Neural cell (in vitro differentiated cells): ENCODE measurements at regions not wholly inside any gene's neighbourhood (a gene's known extent, or its start where the extent isn't known, plus 50 kb on each side); places are given as distances from the start of the nearest gene placed in this dataset.

ENCODE experiments used
- H2AFZ ChIP-seq: fragments of 200-600, 300-800 bp; sonication (generic), shearing (Covaris generic); 2 replicates; pipeline ENCODE4 v1.6.0; 2014; ENCODE audit warnings: low read depth, mild to moderate bottlenecking, antibody characterized with exemption, low read length, moderate library complexity
- H3F3A ChIP-seq: fragments of 200-600 bp; shearing (Covaris generic); 2 replicates; pipeline ENCODE4 v1.6.1; 2016; ENCODE audit warnings: mild to moderate bottlenecking, moderate library complexity, mixed read lengths, antibody characterized with exemption, low read length; ENCODE audit not compliant: insufficient read depth, poor library complexity, severe bottlenecking
- H3K27ac ChIP-seq: fragments of 200-600, 300-800 bp; sonication (generic), shearing (Covaris generic); 2 replicates; pipeline ENCODE4 v1.5.1; 2014; ENCODE audit warnings: mild to moderate bottlenecking, low read length, moderate library complexity
- H3K27me3 ChIP-seq: fragments of 300-800, 200-600 bp; sonication (generic), shearing (Covaris generic); 2 replicates; pipeline ENCODE4 v1.6.0; 2014; ENCODE audit warnings: mild to moderate bottlenecking, low read depth, low read length, moderate library complexity; ENCODE audit not compliant: insufficient read depth
- H3K36me3 ChIP-seq: fragments of 300-800, 200-600 bp; sonication (generic), shearing (Covaris generic); 2 replicates; pipeline ENCODE4 v1.5.1; 2014; ENCODE audit warnings: mild to moderate bottlenecking, antibody characterized with exemption, low read length, moderate library complexity; ENCODE audit not compliant: insufficient read depth
- H3K4me2 ChIP-seq: fragments of 300-800, 200-600 bp; sonication (generic), shearing (Covaris generic); 2 replicates; pipeline ENCODE4 v1.6.0; 2014; ENCODE audit warnings: mild to moderate bottlenecking, low read length
- H3K4me3 ChIP-seq: fragments of 300-800, 200-600 bp; sonication (generic), shearing (Covaris generic); 2 replicates; pipeline ENCODE4 v1.5.1; 2014; ENCODE audit warnings: mild to moderate bottlenecking, low read length, moderate library complexity
- H3K79me2 ChIP-seq: fragments of 200-600 bp; shearing (Covaris generic); replicated peaks from 2 replicates; pipeline ENCODE4 v1.6.0; 2014; ENCODE audit warnings: mild to moderate bottlenecking, low read length, moderate library complexity; ENCODE audit not compliant: insufficient read depth
- H3K9ac ChIP-seq: fragments of 300-800, 200-600 bp; sonication (generic), shearing (Covaris generic); 2 replicates; pipeline ENCODE4 v1.6.1; 2016; ENCODE audit warnings: mild to moderate bottlenecking, low read length, mixed read lengths
- H3K9me2 ChIP-seq: fragments of 200-600 bp; shearing (Covaris generic); 2 replicates; pipeline ENCODE4 v1.6.1; 2016; ENCODE audit warnings: mild to moderate bottlenecking, low read length, mixed read lengths; ENCODE audit not compliant: insufficient read depth
- H3K9me3 ChIP-seq: fragments of 200-600, 300-800 bp; sonication (generic), shearing (Covaris generic); 2 replicates; pipeline ENCODE4 v1.6.1; 2016; ENCODE audit warnings: mild to moderate bottlenecking, mixed run types, low read length, moderate library complexity, mixed read lengths
- H4K20me1 ChIP-seq: fragments of 200-600 bp; shearing (Covaris generic); 2 replicates; pipeline ENCODE4 v1.6.1; 2016; ENCODE audit warnings: mild to moderate bottlenecking, mixed run types; ENCODE audit not compliant: insufficient read depth
- CTCF ChIP-seq: fragments of 450-650 bp; IDR thresholded peaks from 2 replicates; pipeline ENCODE4 v1.5.1; 2014; ENCODE audit warnings: antibody characterized with exemption, mild to moderate bottlenecking, moderate library complexity; ENCODE audit not compliant: poor library complexity, severe bottlenecking
- EP300 ChIP-seq: fragments of 450-650 bp; conservative IDR thresholded peaks from 2 replicates; pipeline ENCODE4 v1.6.1; 2014; ENCODE audit warnings: antibody characterized with exemption, mild to moderate bottlenecking, moderate library complexity; ENCODE audit not compliant: poor library complexity, severe bottlenecking
- EZH2 ChIP-seq: fragments of 200-600, 300-800 bp; shearing (Covaris generic), sonication (generic); IDR thresholded peaks from 2 replicates; pipeline ENCODE4 v1.6.1; 2014; ENCODE audit warnings: antibody characterized with exemption, low read length, borderline replicate concordance, mild to moderate bottlenecking; ENCODE audit not compliant: insufficient read depth, poor library complexity, severe bottlenecking
- MXI1 ChIP-seq: fragments of 450-650 bp; conservative IDR thresholded peaks from 2 replicates; pipeline ENCODE4 v1.6.1; 2014; ENCODE audit warnings: antibody characterized with exemption, mild to moderate bottlenecking; ENCODE audit not compliant: poor library complexity, severe bottlenecking
- POLR2AphosphoS5 ChIP-seq: IDR thresholded peaks from 2 replicates; pipeline ENCODE4 v1.6.1; 2012
- RAD21 ChIP-seq: fragments of 450-650 bp; conservative IDR thresholded peaks from 2 replicates; pipeline ENCODE4 v1.6.1; 2014; ENCODE audit warnings: antibody characterized with exemption, mild to moderate bottlenecking, moderate library complexity
- SMC3 ChIP-seq: fragments of 450-650 bp; conservative IDR thresholded peaks from 2 replicates; pipeline ENCODE4 v1.6.1; 2014; ENCODE audit warnings: antibody characterized with exemption, mild to moderate bottlenecking, moderate library complexity; ENCODE audit not compliant: poor library complexity
- TAF1 ChIP-seq: IDR thresholded peaks from 2 replicates; pipeline ENCODE4 v1.6.1; 2012; ENCODE audit warnings: low read depth
- TF ChIP-seq, protein P1 (sequence below): IDR thresholded peaks from 2 replicates; pipeline ENCODE4 v1.6.1; 2012; ENCODE audit warnings: borderline replicate concordance

DNA sequence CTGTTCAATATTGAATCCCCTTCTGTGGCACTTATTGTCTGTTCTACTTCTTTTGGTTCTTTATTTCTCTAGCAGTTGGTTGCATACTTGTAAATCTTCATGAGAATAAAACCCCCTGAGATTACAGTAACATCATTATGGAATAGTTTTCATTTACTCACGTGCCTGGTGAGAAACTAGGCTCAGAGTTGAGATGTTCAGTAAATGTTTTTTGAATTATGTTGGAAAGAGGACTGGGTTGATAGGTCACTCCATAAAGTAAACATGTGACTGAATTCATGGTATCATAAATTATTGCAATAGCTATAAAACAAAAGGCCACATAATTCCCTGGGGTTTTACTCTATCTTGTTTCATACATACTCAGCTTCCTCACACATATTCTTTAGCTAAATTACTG lies 174.2 kb upstream of the C9orf72 start:
- TF ChIP-seq MXI1 (no peak), SMC3 (no peak), CTCF (no peak), TAF1 (no peak), EZH2 (no peak), RAD21 (no peak), EP300 (no peak), POLR2AphosphoS5 (no peak)
- TF ChIP-seq, protein P1, sequence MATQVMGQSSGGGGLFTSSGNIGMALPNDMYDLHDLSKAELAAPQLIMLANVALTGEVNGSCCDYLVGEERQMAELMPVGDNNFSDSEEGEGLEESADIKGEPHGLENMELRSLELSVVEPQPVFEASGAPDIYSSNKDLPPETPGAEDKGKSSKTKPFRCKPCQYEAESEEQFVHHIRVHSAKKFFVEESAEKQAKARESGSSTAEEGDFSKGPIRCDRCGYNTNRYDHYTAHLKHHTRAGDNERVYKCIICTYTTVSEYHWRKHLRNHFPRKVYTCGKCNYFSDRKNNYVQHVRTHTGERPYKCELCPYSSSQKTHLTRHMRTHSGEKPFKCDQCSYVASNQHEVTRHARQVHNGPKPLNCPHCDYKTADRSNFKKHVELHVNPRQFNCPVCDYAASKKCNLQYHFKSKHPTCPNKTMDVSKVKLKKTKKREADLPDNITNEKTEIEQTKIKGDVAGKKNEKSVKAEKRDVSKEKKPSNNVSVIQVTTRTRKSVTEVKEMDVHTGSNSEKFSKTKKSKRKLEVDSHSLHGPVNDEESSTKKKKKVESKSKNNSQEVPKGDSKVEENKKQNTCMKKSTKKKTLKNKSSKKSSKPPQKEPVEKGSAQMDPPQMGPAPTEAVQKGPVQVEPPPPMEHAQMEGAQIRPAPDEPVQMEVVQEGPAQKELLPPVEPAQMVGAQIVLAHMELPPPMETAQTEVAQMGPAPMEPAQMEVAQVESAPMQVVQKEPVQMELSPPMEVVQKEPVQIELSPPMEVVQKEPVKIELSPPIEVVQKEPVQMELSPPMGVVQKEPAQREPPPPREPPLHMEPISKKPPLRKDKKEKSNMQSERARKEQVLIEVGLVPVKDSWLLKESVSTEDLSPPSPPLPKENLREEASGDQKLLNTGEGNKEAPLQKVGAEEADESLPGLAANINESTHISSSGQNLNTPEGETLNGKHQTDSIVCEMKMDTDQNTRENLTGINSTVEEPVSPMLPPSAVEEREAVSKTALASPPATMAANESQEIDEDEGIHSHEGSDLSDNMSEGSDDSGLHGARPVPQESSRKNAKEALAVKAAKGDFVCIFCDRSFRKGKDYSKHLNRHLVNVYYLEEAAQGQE, result no peak
- H4K20me1 ChIP-seq, result no peaks in the 10 kb centered on the region
- no peak overlapping the region for H3K4me3 ChIP-seq
- H3K9ac ChIP-seq, result no peak overlapping the region
- no peaks in the 10 kb centered on the region for H3K9me3 ChIP-seq
- no peaks in the 10 kb centered on the region for H3K36me3 ChIP-seq
- H2AFZ ChIP-seq, result no peak overlapping the region
- H3F3A ChIP-seq, result no peaks in the 10 kb centered on the region
- H3K79me2 ChIP-seq, result no peaks in the 10 kb centered on the region
- H3K9me2 ChIP-seq, result no peaks in the 10 kb centered on the region
- H3K4me2 ChIP-seq, result no peak overlapping the region
- H3K27ac ChIP-seq, result no peak overlapping the region
- no peaks in the 10 kb centered on the region for H3K27me3 ChIP-seq

DNA sequence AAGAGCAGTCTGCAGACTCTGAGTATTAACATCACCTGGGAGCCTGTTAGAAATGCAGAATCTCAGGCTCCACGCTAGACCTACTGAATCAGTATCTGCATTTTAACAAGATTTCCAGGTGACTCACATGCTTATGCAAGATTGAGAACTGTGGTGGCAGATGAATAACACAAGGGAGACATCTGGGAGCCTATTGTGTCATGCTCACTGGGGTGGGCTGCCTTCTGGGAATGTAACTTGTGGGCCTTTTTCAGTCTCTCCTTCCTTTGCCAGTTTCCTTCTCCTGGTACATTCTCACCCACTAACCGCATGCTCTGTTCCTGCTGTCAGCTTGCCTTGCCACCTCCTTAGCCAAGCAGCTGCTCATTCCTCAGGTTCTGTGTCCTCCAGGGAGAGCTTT lies 176.6 kb upstream of the C9orf72 start:
- Histone ChIP-seq H4K20me1 (no peaks in the 10 kb centered on the region), H2AFZ (no peak overlapping the region), H3K9me3 (no peaks in the 10 kb centered on the region), H3K79me2 (no peaks in the 10 kb centered on the region), H3F3A (no peaks in the 10 kb centered on the region), H3K9ac (no peak overlapping the region), H3K27me3 (no peaks in the 10 kb centered on the region), H3K4me2 (no peak overlapping the region), H3K9me2 (no peaks in the 10 kb centered on the region), H3K27ac (no peak overlapping the region), H3K4me3 (no peak overlapping the region), H3K36me3 (no peaks in the 10 kb centered on the region)
- TF ChIP-seq RAD21 (no peak), EP300 (no peak), EZH2 (no peak), CTCF (no peak)
